IMR-90 (cell line): ENCODE measurements at regions not wholly inside any gene's neighbourhood (a gene's known extent, or its start where the extent isn't known, plus 50 kb on each side); places are given as distances from the start of the nearest gene placed in this dataset.

Experiments used
- ATAC-seq: fragments of 200-7000 bp; cut with Tn5 transposase; 2 replicates; pipeline ENCODE4 v1.9.1; 2020; ENCODE audit warnings: low read depth, mild to moderate bottlenecking, moderate library complexity
- BruUV-seq: library from RNA; stranded (reverse); fragments of 400-500 nt; replicated peaks from 2 replicates; lab custom pipeline; 2021; lab: Mats Ljungman, UMichigan
- CTCF ChIA-PET: fragments of 300-600 bp; formaldehyde crosslinking; extraction: SDS; loops from one replicate; lab custom pipeline; 2021; ENCODE audit warnings: antibody characterized with exemption; lab: Yijun Ruan, JAX
- POLR2A ChIA-PET: fragments of 300-600 bp; sonication (Branson Sonifier 250); formaldehyde crosslinking; loops from one replicate; lab custom pipeline; 2022; ENCODE audit warnings: antibody characterized with exemption; ENCODE audit not compliant: unreplicated experiment; lab: Charles Lee
- DNase-seq: peaks from one replicate; pipeline ENCODE4 v3.0.0; 2013
- H2AFZ ChIP-seq: replicated peaks from 2 replicates; pipeline ENCODE3; 2013; ENCODE audit warnings: low read length, mild to moderate bottlenecking; ENCODE audit not compliant: poor library complexity
- H2AK5ac ChIP-seq: 2 replicates; pipeline ENCODE4 v1.6.1; 2013; ENCODE audit warnings: low read depth, low read length, inconsistent platforms
- H2AK9ac ChIP-seq: replicated peaks from 2 replicates; pipeline ENCODE3; 2013; ENCODE audit warnings: mild to moderate bottlenecking, low read depth, low read length, moderate library complexity; ENCODE audit not compliant: poor library complexity
- H2BK120ac ChIP-seq: 2 replicates; pipeline ENCODE4 v1.6.1; 2013; ENCODE audit warnings: low read depth, low read length, inconsistent platforms
- H2BK15ac ChIP-seq: 3 replicates; pipeline ENCODE4 v1.6.1; 2013; ENCODE audit warnings: low read depth, low read length, inconsistent platforms
- H2BK20ac ChIP-seq: 2 replicates; pipeline ENCODE4 v1.6.1; 2013; ENCODE audit warnings: low read depth, mild to moderate bottlenecking, inconsistent platforms, low read length, moderate library complexity
- H2BK5ac ChIP-seq: 2 replicates; pipeline ENCODE4 v1.6.1; 2013; ENCODE audit warnings: mild to moderate bottlenecking, low read depth, low read length, inconsistent platforms; ENCODE audit not compliant: poor library complexity, severe bottlenecking
- H3K14ac ChIP-seq: replicated peaks from 2 replicates; pipeline ENCODE4 v1.6.1; 2013; ENCODE audit warnings: low read depth, low read length, inconsistent platforms
- H3K18ac ChIP-seq: 2 replicates; pipeline ENCODE4 v1.6.1; 2013; ENCODE audit warnings: low read depth, low read length, control low read depth
- H3K23ac ChIP-seq: 2 replicates; pipeline ENCODE4 v1.6.1; 2013; ENCODE audit warnings: low read depth, low read length, inconsistent platforms
- H3K27ac ChIP-seq: 2 replicates; pipeline ENCODE4 v1.5.1; 2013; ENCODE audit warnings: mild to moderate bottlenecking, control low read depth, low read length; ENCODE audit not compliant: insufficient read depth
- H3K27me3 ChIP-seq: 2 replicates; pipeline ENCODE4 v1.6.1; 2013; ENCODE audit warnings: low read length; ENCODE audit not compliant: control insufficient read depth, insufficient read depth
- H3K36me3 ChIP-seq: 2 replicates; pipeline ENCODE4 v1.6.1; 2013; ENCODE audit warnings: low read length, mixed read lengths; ENCODE audit not compliant: control insufficient read depth, insufficient read depth
- H3K4ac ChIP-seq: 2 replicates; pipeline ENCODE4 v1.6.1; 2013; ENCODE audit warnings: low read depth, low read length, inconsistent platforms
- H3K4me1 ChIP-seq: 2 replicates; pipeline ENCODE4 v1.6.1; 2013; ENCODE audit warnings: low read length, mixed read lengths; ENCODE audit not compliant: control insufficient read depth, insufficient read depth
- H3K4me2 ChIP-seq: 2 replicates; pipeline ENCODE4 v1.6.1; 2013; ENCODE audit warnings: low read depth, mild to moderate bottlenecking, control low read depth, low read length, moderate library complexity
- H3K4me3 ChIP-seq: 2 replicates; pipeline ENCODE4 v1.5.1; 2013; ENCODE audit warnings: low read depth, mild to moderate bottlenecking, control low read depth, low read length, moderate library complexity; ENCODE audit not compliant: insufficient read depth
- H3K56ac ChIP-seq: 2 replicates; pipeline ENCODE4 v1.6.1; 2013; ENCODE audit warnings: low read length, inconsistent platforms; ENCODE audit not compliant: insufficient read depth; ENCODE audit errors: extremely low read depth
- H3K79me1 ChIP-seq, 2 experiments: 2 replicates each; pipeline ENCODE4 v1.6.1; 2013; ENCODE audit warnings: low read length in 2 of 2, inconsistent platforms in 1 of 2, low read depth in 1 of 2
- H3K9ac ChIP-seq: 2 replicates; pipeline ENCODE4 v1.6.1; 2013; ENCODE audit warnings: low read depth, low read length, control low read depth
- H3K9me1 ChIP-seq: 2 replicates; pipeline ENCODE4 v1.6.1; 2013; ENCODE audit warnings: low read length, inconsistent platforms; ENCODE audit not compliant: insufficient read depth
- H3K9me3 ChIP-seq: 2 replicates; pipeline ENCODE4 v1.6.1; 2013; ENCODE audit warnings: low read length; ENCODE audit not compliant: control insufficient read depth, insufficient read depth
- H4K20me1 ChIP-seq: 2 replicates; pipeline ENCODE4 v1.6.1; 2013; ENCODE audit warnings: low read length, inconsistent platforms; ENCODE audit not compliant: insufficient read depth
- H4K5ac ChIP-seq: 2 replicates; pipeline ENCODE4 v1.6.1; 2013; ENCODE audit warnings: mild to moderate bottlenecking, low read depth, low read length, control low read depth
- H4K8ac ChIP-seq, 2 experiments: 2 replicates each; pipeline ENCODE4 v1.6.1; 2013; ENCODE audit warnings: low read depth in 2 of 2, low read length in 2 of 2, control low read depth in 1 of 2, inconsistent platforms in 1 of 2
- H4K91ac ChIP-seq: 2 replicates; pipeline ENCODE4 v1.6.1; 2013; ENCODE audit warnings: low read depth, low read length, inconsistent platforms; ENCODE audit not compliant: insufficient read depth
- BHLHE40 ChIP-seq: fragments of 150-350 bp; IDR thresholded peaks from 2 replicates; pipeline ENCODE4 v1.6.1; 2016; ENCODE audit warnings: mild to moderate bottlenecking, low read depth, low read length
- MAFK ChIP-seq: IDR thresholded peaks from 2 replicates; pipeline ENCODE4 v1.6.1; 2012; ENCODE audit warnings: low read depth, low read length, improper control_type of control experiment
- MAZ ChIP-seq: IDR thresholded peaks from 2 replicates; pipeline ENCODE4 v1.6.1; 2012; ENCODE audit warnings: low read depth, mild to moderate bottlenecking, low read length, improper control_type of control experiment, moderate library complexity, borderline replicate concordance
- MXI1 ChIP-seq: IDR thresholded peaks from 2 replicates; pipeline ENCODE4 v1.6.1; 2012; ENCODE audit warnings: low read depth, mild to moderate bottlenecking, low read length, moderate library complexity, borderline replicate concordance
- POLR2A ChIP-seq: IDR thresholded peaks from 2 replicates; pipeline ENCODE4 v1.6.1; 2012; ENCODE audit warnings: mild to moderate bottlenecking, low read depth, low read length
- RAD21 ChIP-seq: IDR thresholded peaks from 2 replicates; pipeline ENCODE4 v1.6.1; 2012; ENCODE audit warnings: low read length, improper control_type of control experiment
- RCOR1 ChIP-seq: IDR thresholded peaks from 2 replicates; pipeline ENCODE4 v1.6.1; 2012; ENCODE audit warnings: mild to moderate bottlenecking, low read length, improper control_type of control experiment; ENCODE audit not compliant: insufficient replicate concordance
- SMC3 ChIP-seq: fragments of 150-350 bp; IDR thresholded peaks from 2 replicates; pipeline ENCODE4 v1.6.1; 2016; ENCODE audit warnings: low read depth, mild to moderate bottlenecking, antibody characterized with exemption, low read length, moderate library complexity
- dilution Hi-C: fragments of 300-500 bp; cut with HindIII; formaldehyde crosslinking; loops from one replicate; pipeline ENCODE4 v1.14.3; 2018; ENCODE audit warnings: low sequenced_read_pairs; ENCODE audit not compliant: unreplicated experiment
- in situ Hi-C: fragments of 300-500 bp; cut with MboI; formaldehyde crosslinking; loops from 3 replicates; pipeline ENCODE4 v1.14.3; 2019; ENCODE audit warnings: low sequenced_read_pairs, inconsistent platforms, mixed read lengths
- intact Hi-C: fragments of 100-400 bp; cut with micrococcal nuclease; formaldehyde crosslinking; loops from 2 replicates; pipeline ENCODE4 v1.10.0; 2022
- TF ChIP-seq, protein P1 (sequence below): conservative IDR thresholded peaks from 2 replicates; pipeline ENCODE4 v1.5.1; 2012; ENCODE audit warnings: mild to moderate bottlenecking, low read depth, low read length, improper control_type of control experiment
- TF ChIP-seq, protein P2 (sequence below): fragments of 150-350 bp; IDR thresholded peaks from 2 replicates; pipeline ENCODE4 v1.6.1; 2016; ENCODE audit warnings: low read depth, mild to moderate bottlenecking, low read length, moderate library complexity, borderline replicate concordance

DNA sequence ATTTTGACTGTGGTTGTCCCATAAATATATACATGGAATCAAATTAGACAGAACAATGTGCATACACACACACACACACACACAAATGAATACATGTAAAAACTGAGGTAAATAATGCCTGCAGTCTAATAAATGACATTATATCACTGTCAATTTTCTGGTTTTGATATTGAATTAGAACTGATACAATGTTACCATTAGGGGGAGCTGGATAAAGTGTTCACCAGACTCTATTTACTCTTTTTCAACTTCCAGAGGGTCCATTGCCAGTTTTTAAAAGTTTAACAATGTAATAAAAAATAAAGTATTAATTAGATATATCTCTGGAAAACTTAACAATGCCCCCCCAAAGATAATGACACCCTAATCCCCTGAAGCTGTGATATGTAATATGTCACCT lies 1666.8 kb upstream of the TMEFF2 start:
- dilution Hi-C loops, result no loop called here
- Histone ChIP-seq H3K27me3 (no peaks in the 10 kb centered on the region), H3K27ac (no peak overlapping the region), H2BK120ac (no peak overlapping the region), H3K4me3 (no peak overlapping the region), H4K20me1 (no peaks in the 10 kb centered on the region), H2BK5ac (no peak overlapping the region), H3K4me1 (no peaks in the 10 kb centered on the region), H3K23ac (no peak overlapping the region), H2BK20ac (no peak overlapping the region), H3K56ac (no peak overlapping the region), H4K5ac (no peak overlapping the region), H3K9ac (no peak overlapping the region), H4K91ac (no peak overlapping the region), H3K9me1 (no peaks in the 10 kb centered on the region), H2BK15ac (no peak overlapping the region), H3K79me1 (no peaks in the 10 kb centered on the region), H4K8ac (no peak overlapping the region), H3K36me3 (no peaks in the 10 kb centered on the region), H2AFZ (no peak overlapping the region), H3K4me2 (no peak overlapping the region), H3K4ac (no peak overlapping the region), H3K14ac (no peak overlapping the region), H2AK5ac (no peak overlapping the region), H2AK9ac (no peak overlapping the region), H3K9me3 (peaks cover 7% of the 10 kb centered on the region; the same call in 1 of the 2 replicates), H3K18ac (no peak overlapping the region)
- no peak for DNase-seq
- intact Hi-C loops, result no loop called here
- in situ Hi-C loops, result no loop called here
- no peak for ATAC-seq
- ChIA-PET CTCF (no interaction called here), POLR2A (no interaction called here)
- no peak for TF ChIP-seq RAD21
- no peak for TF ChIP-seq BHLHE40
- TF ChIP-seq RCOR1, result no peak
- TF ChIP-seq MAZ, result no peak
- TF ChIP-seq POLR2A, result no peak
- TF ChIP-seq MXI1, result no peak
- TF ChIP-seq, protein P1, sequence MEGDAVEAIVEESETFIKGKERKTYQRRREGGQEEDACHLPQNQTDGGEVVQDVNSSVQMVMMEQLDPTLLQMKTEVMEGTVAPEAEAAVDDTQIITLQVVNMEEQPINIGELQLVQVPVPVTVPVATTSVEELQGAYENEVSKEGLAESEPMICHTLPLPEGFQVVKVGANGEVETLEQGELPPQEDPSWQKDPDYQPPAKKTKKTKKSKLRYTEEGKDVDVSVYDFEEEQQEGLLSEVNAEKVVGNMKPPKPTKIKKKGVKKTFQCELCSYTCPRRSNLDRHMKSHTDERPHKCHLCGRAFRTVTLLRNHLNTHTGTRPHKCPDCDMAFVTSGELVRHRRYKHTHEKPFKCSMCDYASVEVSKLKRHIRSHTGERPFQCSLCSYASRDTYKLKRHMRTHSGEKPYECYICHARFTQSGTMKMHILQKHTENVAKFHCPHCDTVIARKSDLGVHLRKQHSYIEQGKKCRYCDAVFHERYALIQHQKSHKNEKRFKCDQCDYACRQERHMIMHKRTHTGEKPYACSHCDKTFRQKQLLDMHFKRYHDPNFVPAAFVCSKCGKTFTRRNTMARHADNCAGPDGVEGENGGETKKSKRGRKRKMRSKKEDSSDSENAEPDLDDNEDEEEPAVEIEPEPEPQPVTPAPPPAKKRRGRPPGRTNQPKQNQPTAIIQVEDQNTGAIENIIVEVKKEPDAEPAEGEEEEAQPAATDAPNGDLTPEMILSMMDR, result no peak
- TF ChIP-seq, protein P2, sequence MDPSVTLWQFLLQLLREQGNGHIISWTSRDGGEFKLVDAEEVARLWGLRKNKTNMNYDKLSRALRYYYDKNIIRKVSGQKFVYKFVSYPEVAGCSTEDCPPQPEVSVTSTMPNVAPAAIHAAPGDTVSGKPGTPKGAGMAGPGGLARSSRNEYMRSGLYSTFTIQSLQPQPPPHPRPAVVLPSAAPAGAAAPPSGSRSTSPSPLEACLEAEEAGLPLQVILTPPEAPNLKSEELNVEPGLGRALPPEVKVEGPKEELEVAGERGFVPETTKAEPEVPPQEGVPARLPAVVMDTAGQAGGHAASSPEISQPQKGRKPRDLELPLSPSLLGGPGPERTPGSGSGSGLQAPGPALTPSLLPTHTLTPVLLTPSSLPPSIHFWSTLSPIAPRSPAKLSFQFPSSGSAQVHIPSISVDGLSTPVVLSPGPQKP, result no peak
- TF ChIP-seq SMC3, result no peak
- TF ChIP-seq MAFK, result no peak
- BruUV-seq, result no TSS peak
